ENCODE measurements at regions not wholly inside any gene's neighbourhood (a gene's known extent, or its start where the extent isn't known, plus 50 kb on each side); places are given as distances from the start of the nearest gene placed in this dataset.

- Histone ChIP-seq H3K36me3 (ENCODE audit: control insufficient read depth, insufficient read depth, low read length) (no peaks in the 10 kb centered on the region), H3K4me3 (no peak overlapping the region), H3K27me3 (ENCODE audit: control insufficient read depth in 2 of 2, insufficient read depth in 2 of 2, low read length in 2 of 2) (no peaks in the 10 kb centered on the region), H4K20me1 (replicated peaks; ENCODE audit: control insufficient read depth, insufficient read depth, low read length) (no peaks in the 10 kb centered on the region), H3K4me1 (replicated peaks in 1 of 2; ENCODE audit: control insufficient read depth in 2 of 2, insufficient read depth in 2 of 2, low read length in 2 of 2) (peaks cover 3 to 11% of the 10 kb centered on the region in 2 experiments; a peak in 1 of 5 replicates), H3K79me2 (ENCODE audit: control insufficient read depth, insufficient read depth, low read length) (no peaks in the 10 kb centered on the region), H3K9me1 (ENCODE audit: control insufficient read depth, insufficient read depth, low read length) (no peaks in the 10 kb centered on the region), H3K27ac (ENCODE audit: extremely low read depth, low read depth, low read length) (no peak overlapping the region), H3K4me2 (ENCODE audit: insufficient read depth, low read length) (no peak overlapping the region), H2AFZ (ENCODE audit: low read depth, low read length) (peak overlapping the region; percentile 69), H3K9ac (ENCODE audit: insufficient read depth in 1 of 2, low read depth in 2 of 2, low read length in 2 of 2) (no peak overlapping the region), H3K9me3 (replicated peaks; ENCODE audit: control insufficient read depth, insufficient read depth, low read depth, low read length) (no peaks in the 10 kb centered on the region)
- ATAC-seq (peak; percentile 9; the same call in 1 of the 3 replicates), FAIRE-seq (no peak), DNase-seq (ENCODE audit: extremely low read depth in 1 of 4, low spot score in 3 of 4) (no peak)
- TF ChIP-seq FOXA3 (CRISPR knock-in tag; conservative IDR thresholded peaks at IDR 0.05 in 1 of 2, IDR thresholded peaks at IDR 0.05 in 1 of 2), result no peak
- TF ChIP-seq ELK3 (CRISPR knock-in tag; IDR thresholded peaks at IDR 0.05), result no peak
- no peak for TF ChIP-seq ELF2 (CRISPR knock-in tag; IDR thresholded peaks at IDR 0.05)
- TF ChIP-seq, protein P1, sequence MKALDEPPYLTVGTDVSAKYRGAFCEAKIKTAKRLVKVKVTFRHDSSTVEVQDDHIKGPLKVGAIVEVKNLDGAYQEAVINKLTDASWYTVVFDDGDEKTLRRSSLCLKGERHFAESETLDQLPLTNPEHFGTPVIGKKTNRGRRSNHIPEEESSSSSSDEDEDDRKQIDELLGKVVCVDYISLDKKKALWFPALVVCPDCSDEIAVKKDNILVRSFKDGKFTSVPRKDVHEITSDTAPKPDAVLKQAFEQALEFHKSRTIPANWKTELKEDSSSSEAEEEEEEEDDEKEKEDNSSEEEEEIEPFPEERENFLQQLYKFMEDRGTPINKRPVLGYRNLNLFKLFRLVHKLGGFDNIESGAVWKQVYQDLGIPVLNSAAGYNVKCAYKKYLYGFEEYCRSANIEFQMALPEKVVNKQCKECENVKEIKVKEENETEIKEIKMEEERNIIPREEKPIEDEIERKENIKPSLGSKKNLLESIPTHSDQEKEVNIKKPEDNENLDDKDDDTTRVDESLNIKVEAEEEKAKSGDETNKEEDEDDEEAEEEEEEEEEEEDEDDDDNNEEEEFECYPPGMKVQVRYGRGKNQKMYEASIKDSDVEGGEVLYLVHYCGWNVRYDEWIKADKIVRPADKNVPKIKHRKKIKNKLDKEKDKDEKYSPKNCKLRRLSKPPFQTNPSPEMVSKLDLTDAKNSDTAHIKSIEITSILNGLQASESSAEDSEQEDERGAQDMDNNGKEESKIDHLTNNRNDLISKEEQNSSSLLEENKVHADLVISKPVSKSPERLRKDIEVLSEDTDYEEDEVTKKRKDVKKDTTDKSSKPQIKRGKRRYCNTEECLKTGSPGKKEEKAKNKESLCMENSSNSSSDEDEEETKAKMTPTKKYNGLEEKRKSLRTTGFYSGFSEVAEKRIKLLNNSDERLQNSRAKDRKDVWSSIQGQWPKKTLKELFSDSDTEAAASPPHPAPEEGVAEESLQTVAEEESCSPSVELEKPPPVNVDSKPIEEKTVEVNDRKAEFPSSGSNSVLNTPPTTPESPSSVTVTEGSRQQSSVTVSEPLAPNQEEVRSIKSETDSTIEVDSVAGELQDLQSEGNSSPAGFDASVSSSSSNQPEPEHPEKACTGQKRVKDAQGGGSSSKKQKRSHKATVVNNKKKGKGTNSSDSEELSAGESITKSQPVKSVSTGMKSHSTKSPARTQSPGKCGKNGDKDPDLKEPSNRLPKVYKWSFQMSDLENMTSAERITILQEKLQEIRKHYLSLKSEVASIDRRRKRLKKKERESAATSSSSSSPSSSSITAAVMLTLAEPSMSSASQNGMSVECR (CRISPR knock-in tag; IDR thresholded peaks at IDR 0.05), result no peak
- TF ChIP-seq, protein P2, sequence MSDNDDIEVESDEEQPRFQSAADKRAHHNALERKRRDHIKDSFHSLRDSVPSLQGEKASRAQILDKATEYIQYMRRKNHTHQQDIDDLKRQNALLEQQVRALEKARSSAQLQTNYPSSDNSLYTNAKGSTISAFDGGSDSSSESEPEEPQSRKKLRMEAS (CRISPR knock-in tag; IDR thresholded peaks at IDR 0.05), result no peak
- no peak for TF ChIP-seq ZSCAN29 (IDR thresholded peaks at IDR 0.05)
- TF ChIP-seq, protein P3, sequence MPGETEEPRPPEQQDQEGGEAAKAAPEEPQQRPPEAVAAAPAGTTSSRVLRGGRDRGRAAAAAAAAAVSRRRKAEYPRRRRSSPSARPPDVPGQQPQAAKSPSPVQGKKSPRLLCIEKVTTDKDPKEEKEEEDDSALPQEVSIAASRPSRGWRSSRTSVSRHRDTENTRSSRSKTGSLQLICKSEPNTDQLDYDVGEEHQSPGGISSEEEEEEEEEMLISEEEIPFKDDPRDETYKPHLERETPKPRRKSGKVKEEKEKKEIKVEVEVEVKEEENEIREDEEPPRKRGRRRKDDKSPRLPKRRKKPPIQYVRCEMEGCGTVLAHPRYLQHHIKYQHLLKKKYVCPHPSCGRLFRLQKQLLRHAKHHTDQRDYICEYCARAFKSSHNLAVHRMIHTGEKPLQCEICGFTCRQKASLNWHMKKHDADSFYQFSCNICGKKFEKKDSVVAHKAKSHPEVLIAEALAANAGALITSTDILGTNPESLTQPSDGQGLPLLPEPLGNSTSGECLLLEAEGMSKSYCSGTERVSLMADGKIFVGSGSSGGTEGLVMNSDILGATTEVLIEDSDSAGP (CRISPR knock-in tag; IDR thresholded peaks at IDR 0.05), result no peak
- TF ChIP-seq SMARCB1 (IDR thresholded peaks at IDR 0.05; ENCODE audit: insufficient read length, low read depth), result no peak
- TF ChIP-seq RBFOX2 (IDR thresholded peaks at IDR 0.05; ENCODE audit: low read depth, low read length), result no peak
- in situ Hi-C loops (cut with MboI), result no loop called here
- BruUV-seq (replicated peaks), result no TSS peak
- intact Hi-C loops (cut with micrococcal nuclease), result no loop called here
- ChIA-PET CTCF (ENCODE audit: low intra/inter-chr PET ratio) (no interaction called here), POLR2A (interaction anchor here (1.0 to 1.3 kb wide), 2 partner anchors 10 to 198 kb away, joined by 3 to 5 read pairs; no protein-coding TSS in a partner anchor)
These were observed 141.1 kb upstream of the SAMSN1 start for GRCh38 chr21:14687268-14687625.

All from K562 (cell line).